ENCODE measurements at regions not wholly inside any gene's neighbourhood (a gene's known extent, or its start where the extent isn't known, plus 50 kb on each side); places are given as distances from the start of the nearest gene placed in this dataset.
"Not testable (repeated sequence)": the region's sequence is repeated elsewhere in the genome, so short reads cannot be mapped to it uniquely, and the experiment has no call there.

DNA sequence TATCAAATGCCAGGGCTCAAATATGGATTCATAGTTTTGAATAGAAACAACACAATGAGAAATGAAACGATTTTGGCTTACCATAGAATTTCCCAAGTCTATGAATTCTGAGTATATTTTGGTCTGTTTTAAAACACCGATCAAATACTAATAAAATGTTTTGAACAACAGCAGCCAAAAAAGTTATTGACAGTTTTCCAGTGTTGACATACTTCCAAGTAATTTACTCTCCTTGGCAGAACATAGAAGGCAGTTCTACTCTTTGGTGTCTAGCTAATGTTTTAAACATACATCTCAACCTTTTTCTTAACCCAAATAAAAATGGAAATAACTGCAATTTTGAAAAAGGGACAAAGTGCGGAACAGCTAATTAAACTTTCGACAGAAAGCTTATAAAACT is 1419.8 kb downstream of the ADGRL3 start:
- DNase-seq, result no peak

DNA sequence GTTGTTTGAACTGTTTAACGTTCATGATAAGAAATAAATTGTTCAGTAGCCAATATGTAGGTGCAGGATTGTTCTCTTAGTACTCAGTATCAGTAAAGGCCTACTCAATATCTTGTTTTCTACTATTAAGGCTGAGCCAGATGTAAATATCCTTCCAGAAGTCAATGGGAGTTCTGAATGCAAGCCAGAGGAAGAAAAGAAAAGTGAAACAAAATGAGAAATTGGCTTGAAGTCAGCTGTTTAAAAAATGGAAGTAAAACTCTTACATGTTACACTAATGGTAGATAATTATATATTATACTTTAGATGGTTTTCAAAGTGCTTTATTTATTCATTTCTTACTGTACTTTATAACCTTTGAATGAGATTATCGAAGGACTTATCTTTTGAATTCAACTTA is 1417.9 kb downstream of the ADGRL3 start:
- DNase-seq, result no peak

DNA sequence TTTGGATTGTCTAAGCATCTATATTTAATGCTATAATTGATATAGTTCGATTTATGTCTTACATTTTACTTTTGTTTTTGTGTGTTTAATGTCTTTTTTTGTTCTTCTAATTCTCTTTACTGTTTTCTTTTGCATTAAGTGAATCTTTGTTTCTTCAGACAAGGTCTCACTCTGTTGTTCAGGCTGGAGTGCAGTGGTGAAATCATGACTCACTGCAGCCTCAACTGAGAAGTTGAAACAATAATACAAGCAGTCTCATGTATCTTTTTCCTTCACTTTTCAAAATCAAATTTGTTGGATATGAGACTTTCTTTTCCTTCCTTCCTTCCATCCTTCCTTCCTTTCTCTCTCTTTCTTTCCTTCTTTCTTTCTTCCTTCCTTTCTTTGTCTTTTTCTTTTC is 1401.6 kb downstream of the ADGRL3 start:
- no peak for DNase-seq

DNA sequence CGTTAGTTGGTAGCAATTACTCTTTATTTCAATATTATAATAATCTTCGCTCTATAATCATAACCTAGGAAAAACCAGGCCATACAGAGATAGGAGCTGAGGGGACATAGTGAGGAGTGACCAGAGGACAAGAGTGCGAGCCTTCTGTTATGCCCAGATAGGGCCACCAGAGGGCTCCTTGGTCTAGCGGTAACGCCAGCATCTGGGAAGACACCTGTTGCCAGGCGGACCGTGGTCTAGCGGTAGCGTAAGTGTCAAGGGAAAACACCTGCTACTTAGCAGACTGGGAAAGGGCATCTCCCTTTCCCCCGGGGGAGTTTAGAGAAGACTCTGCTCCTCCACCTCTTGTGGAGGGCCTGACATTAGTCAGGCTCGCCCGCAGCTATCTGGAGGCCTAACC is 1395.1 kb downstream of the ADGRL3 start:
- DNase-seq, result not testable (repeated sequence)

DNA sequence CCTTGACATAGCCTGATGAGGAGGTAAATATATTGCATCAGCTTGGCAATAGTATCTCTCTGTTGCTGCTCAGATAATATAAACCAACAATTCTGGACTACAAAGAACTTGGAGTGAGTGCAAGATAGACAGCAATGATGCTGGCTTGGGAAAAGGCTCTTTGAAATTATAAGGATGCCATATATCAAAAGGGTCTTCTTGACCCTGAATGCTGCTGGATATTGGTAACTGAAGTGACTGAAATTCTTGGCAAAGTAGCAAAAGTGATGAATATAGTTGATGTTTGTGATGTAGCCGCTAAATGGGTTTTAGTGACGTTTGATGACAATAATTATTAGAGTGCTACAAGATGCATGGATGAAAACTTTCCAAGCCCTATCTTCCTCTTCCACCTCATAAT is 1391.6 kb downstream of the ADGRL3 start:
- no peak for DNase-seq

DNA sequence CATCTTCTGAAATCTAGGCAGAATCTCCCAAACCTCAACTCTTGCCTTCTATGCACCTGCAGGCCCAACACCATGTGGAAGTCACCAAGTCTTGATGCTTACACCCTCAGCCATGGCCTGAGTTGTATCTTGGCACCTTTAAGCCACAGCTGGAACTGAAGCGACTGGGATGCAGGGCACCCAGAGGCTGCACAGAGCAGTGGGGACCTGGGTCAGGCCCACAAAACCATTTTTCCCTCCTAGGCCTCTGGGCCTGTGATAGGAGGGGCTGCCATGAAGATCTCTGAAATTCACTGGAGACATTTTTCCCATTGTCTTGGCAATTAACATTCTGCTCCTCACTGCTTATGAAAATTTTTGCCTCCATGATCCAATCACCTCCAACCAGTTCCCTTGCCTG is 1388.5 kb downstream of the ADGRL3 start:
- DNase-seq, result no peak

- DNase-seq, result no peak
Observed at GRCh38 chr4:62571494-62571893, 1371.4 kb downstream of the ADGRL3 start.

- DNase-seq, result no peak
Observed at GRCh38 chr4:62560858-62561257, 1360.7 kb downstream of the ADGRL3 start.

GRCh38 chr4:62550121-62550520 is 1350.0 kb downstream of the ADGRL3 start:
- no peak for DNase-seq

GRCh38 chr4:62549601-62550000 is 1349.5 kb downstream of the ADGRL3 start:
- no peak for DNase-seq

GRCh38 chr4:62548765-62549164 is 1348.6 kb downstream of the ADGRL3 start:
- no peak for DNase-seq

DNA sequence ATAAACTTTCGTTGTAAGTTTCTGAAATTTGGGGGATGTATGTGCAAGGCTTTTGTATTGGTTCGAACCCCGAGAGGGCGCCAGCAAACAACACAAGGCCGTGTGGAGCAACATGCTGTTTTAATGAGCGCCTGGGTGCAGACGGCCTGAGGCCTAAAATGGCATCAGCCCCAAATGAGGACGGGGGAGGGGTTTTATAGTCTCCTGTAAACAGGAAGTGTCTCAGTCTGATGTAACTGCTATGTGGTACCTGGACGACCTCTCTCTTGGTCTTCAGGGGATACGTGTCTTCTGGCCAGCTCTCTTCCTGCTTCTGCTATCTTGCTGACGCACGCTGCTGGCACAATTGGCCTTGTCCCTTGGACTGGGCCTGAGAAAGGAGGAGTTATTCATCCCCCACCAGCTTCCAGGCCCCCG is 1348.0 kb downstream of the ADGRL3 start:
- DNase-seq, result no peak

GRCh38 chr4:62544428-62544827 is 1344.3 kb downstream of the ADGRL3 start:
- DNase-seq, result no peak

DNA sequence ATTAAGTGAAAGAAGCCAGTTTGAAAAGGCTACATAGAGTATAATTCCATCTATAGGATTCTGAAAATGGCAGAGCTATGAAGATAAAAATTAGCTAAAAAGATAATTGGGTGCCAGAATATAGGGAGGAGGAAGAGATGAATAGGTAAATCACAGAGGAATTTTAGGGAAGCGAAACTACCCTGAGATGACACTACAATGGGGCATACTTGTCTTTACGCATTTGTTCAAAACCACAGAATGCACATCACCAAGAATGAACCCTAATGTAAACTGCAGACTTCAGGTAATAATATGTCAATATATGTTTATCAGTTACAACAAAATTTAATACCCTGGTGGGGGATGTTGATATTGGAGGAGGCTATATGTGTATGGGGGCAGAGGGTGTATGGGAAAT is 1342.9 kb downstream of the ADGRL3 start:
- no peak for DNase-seq

DNA sequence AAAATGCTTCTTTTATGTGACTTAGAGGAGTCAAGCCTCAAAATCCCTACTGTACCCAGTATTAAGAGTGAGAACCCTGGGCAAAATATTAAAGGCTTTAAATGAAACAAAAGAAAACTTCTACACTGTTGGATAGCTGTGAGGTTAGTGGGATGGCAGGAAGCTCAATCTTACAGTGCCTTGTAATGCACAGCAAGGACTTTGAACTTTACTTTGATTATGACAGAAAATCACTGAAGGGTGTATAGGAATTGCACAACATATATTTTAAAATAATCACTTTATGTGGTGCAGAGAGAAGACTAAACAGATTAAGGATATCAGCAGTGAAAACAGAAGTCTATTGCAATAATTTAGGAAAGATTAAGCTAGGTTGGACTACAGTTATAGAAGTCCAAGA is 1333.4 kb downstream of the ADGRL3 start:
- DNase-seq, result no peak

DNA sequence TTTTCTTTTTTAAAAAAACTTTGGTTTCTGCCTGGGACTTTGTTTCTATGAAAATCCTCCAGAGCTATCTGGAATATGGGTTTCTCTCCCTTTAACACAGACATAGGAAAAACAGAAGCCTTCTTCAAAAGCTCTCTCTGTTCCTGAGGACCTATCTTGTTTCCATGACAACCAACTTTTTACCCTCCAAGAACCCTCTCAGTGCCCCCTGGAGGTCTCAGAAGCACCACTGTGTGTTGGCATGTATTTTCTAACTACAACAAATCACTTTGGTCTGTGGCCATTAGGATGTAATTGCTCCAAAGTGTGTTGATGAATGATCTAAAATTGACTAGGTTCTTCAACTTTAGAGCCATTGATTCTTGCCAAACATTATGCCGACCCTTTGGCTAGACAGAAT is 1331.6 kb downstream of the ADGRL3 start:
- no peak for DNase-seq

GRCh38 chr4:62531264-62531663 is 1331.1 kb downstream of the ADGRL3 start:
- no peak for DNase-seq

- DNase-seq, result no peak
Observed at GRCh38 chr4:62528874-62529273, 1328.7 kb downstream of the ADGRL3 start.

GRCh38 chr4:62526671-62527070 is 1326.5 kb downstream of the ADGRL3 start:
- no peak for DNase-seq

GRCh38 chr4:62523256-62523655 is 1323.1 kb downstream of the ADGRL3 start:
- no peak for DNase-seq

DNA sequence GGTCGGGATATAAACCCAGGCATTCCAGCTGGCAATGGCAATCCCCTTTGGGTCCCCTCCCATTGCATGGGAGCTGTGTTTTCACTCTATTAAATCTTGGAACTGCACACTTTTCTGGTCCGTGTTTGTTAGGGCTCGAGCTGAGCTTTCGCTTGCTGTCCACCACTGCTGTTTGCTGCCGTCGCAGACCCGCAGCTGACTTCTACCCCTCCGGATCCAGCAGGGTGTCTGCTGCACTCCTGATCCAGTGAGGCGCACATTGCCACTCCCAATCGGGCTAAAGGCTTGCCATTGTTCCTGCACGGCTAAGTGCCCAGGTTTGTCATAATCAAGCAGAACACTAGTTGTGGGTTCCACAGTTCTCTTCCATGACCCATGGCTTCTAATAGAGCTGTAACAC is 1322.1 kb downstream of the ADGRL3 start:
- no peak for DNase-seq

DNA sequence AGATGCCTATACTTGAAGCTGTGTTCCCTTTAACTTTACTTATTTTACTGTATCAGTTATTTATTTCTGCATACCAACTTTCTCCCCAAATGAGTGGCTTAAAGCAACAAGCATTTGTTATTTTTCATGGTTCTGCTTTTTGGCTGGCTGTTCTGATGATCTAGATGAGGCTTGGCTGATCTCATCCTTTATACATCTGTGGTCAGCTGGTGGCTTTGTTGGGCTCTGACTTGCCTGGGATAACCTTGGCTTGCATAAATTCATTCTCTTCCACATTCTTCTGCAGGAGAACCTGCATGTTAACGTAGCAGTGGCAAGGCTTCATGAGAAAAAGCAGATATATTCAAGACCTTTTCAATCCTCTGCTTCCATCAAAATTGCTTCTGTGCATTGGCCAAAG is 1317.6 kb downstream of the ADGRL3 start:
- no peak for DNase-seq

GRCh38 chr4:62513306-62513705 is 1313.2 kb downstream of the ADGRL3 start:
- no peak for DNase-seq

DNA sequence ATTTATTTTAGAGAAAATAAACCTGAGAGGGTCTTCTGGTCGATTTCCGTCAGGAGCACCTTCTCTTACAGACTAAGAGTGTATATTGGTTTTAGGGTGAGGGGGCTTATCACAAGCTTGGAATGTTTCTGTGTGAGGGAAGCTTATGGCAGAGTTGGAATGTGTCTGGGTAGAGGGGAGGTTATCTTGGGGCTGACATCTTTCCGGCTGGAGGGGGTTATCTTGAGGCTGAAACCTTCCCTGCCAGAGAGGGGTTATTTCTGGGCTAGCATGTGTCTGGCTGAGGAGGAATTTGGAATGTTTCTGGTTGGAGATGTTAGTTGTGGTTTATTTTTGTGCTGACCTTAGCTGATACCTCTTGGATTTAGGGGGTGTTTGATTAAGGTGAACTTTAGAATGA is 1312.1 kb downstream of the ADGRL3 start:
- DNase-seq, result no peak

GRCh38 chr4:62510228-62510627 is 1310.1 kb downstream of the ADGRL3 start:
- DNase-seq, result no peak

DNA sequence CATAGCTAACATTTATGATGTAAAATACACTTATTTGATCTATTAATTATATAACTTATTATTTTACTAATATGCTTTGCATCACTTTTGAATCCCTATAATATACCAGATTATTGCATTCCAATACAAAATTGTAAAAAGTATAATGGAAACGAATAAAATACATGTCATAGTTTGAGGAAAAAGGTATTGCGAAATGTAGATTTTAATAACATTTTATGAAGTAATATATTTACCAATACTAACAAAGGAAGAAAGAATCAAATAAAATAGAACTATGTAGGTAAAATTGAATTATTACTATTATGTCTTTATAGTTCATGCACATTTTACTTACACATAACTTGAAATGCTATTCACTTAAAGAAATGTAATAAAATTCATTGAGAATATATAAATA is 1300.2 kb downstream of the ADGRL3 start:
- no peak for DNase-seq
